Endothelial cell of umbilical vein (primary cell): ENCODE measurements at regions not wholly inside any gene's neighbourhood (a gene's known extent, or its start where the extent isn't known, plus 50 kb on each side); places are given as distances from the start of the nearest gene placed in this dataset.

ENCODE experiments used
- BruUV-seq: library from RNA; stranded (reverse); fragments of 400-500 nt; replicated peaks from 2 replicates; lab custom pipeline; 2021; lab: Mats Ljungman, UMichigan
- CTCF ChIA-PET: fragments of 300-600, 350-600 bp; sonication (Branson Sonifier 250); formaldehyde crosslinking; loops from one replicate; lab custom pipeline; 2021; ENCODE audit warnings: antibody characterized with exemption, inconsistent platforms; lab: Charles Lee
- POLR2A ChIA-PET: fragments of 300-600, 350-600 bp; sonication (Branson Sonifier 250); formaldehyde crosslinking; loops from one replicate; lab custom pipeline; 2021; ENCODE audit warnings: antibody characterized with exemption, inconsistent platforms; lab: Charles Lee
- DNase-seq: peaks from one replicate; pipeline ENCODE4 v3.0.0-alpha.2; 2011; ENCODE audit warnings: low read depth, low spot score
- FAIRE-seq: peaks from 2 replicates; lab custom pipeline; 2011; peaks lifted over from hg19 to GRCh38; lab: Jason Lieb, UNC
- H2AFZ ChIP-seq: 2 replicates; pipeline ENCODE4 v1.6.0; 2012; ENCODE audit warnings: low read depth, low read length, control low read depth, inconsistent platforms
- H3K27ac ChIP-seq: 2 replicates; pipeline ENCODE4 v1.5.1; 2011; ENCODE audit warnings: low read depth, mild to moderate bottlenecking, control low read depth, low read length, moderate library complexity; ENCODE audit not compliant: insufficient read depth
- H3K27me3 ChIP-seq, 2 experiments: 2 replicates each; pipeline versions ENCODE4 v1.6.0 to v1.6.1; 2011; ENCODE audit warnings: low read length in 2 of 2, mixed read lengths in 1 of 2; ENCODE audit not compliant: control insufficient read depth in 2 of 2, insufficient read depth in 2 of 2
- H3K36me3 ChIP-seq, 2 experiments: 2 replicates in 1 of 2; 3 replicates in 1 of 2; pipeline ENCODE4 v1.5.1; 2011; ENCODE audit warnings: low read length in 2 of 2, mild to moderate bottlenecking in 1 of 2, moderate library complexity in 1 of 2; ENCODE audit not compliant: control insufficient read depth in 2 of 2, insufficient read depth in 2 of 2; ENCODE audit errors: extremely low read depth in 1 of 2
- H3K4me1 ChIP-seq: 3 replicates; pipeline ENCODE4 v1.5.1; 2011; ENCODE audit warnings: mild to moderate bottlenecking, low read length; ENCODE audit not compliant: control insufficient read depth, insufficient read depth; ENCODE audit errors: extremely low read depth
- H3K4me2 ChIP-seq: 2 replicates; pipeline ENCODE4 v1.6.1; 2011; ENCODE audit warnings: low read length, control low read depth, mixed read lengths; ENCODE audit not compliant: insufficient read depth
- H3K4me3 ChIP-seq, 3 experiments: fragments of 200-600 bp in 1 of 3; sonication (generic), shearing (Covaris generic) in 1 of 3; replicated peaks in 1 of 3; 2 replicates each; pipeline ENCODE4 v1.5.1; 2011 to 2016; ENCODE audit warnings: control low read depth in 3 of 3, low read length in 3 of 3, mild to moderate bottlenecking in 2 of 3, inconsistent platforms in 1 of 3, low read depth in 1 of 3, moderate library complexity in 1 of 3; ENCODE audit not compliant: insufficient read depth in 1 of 3
- H3K79me2 ChIP-seq: 2 replicates; pipeline ENCODE4 v1.6.0; 2012; ENCODE audit warnings: low read length, inconsistent platforms; ENCODE audit not compliant: control insufficient read depth, insufficient read depth
- H3K9ac ChIP-seq: replicated peaks from 2 replicates; pipeline ENCODE3; 2011; ENCODE audit warnings: low read length, control low read depth; ENCODE audit not compliant: insufficient read depth; ENCODE audit errors: extremely low read depth
- H3K9me1 ChIP-seq: replicated peaks from 3 replicates; pipeline ENCODE4 v1.6.0; 2011; ENCODE audit warnings: mild to moderate bottlenecking, low read length; ENCODE audit not compliant: control insufficient read depth, insufficient read depth; ENCODE audit errors: extremely low read depth
- H3K9me3 ChIP-seq: replicated peaks from 2 replicates; pipeline ENCODE4 v1.5.1; 2012; ENCODE audit warnings: low read length, inconsistent platforms; ENCODE audit not compliant: control insufficient read depth, insufficient read depth
- H4K20me1 ChIP-seq: replicated peaks from 2 replicates; pipeline ENCODE3; 2011; ENCODE audit warnings: mild to moderate bottlenecking, low read length; ENCODE audit not compliant: control insufficient read depth, insufficient read depth; ENCODE audit errors: extremely low read depth
- EZH2 ChIP-seq: IDR thresholded peaks from 2 replicates; pipeline ENCODE4 v1.6.1; 2012; ENCODE audit warnings: borderline replicate concordance, low read depth, mild to moderate bottlenecking, moderate library complexity, low read length, inconsistent platforms; ENCODE audit not compliant: severe bottlenecking
- FOS ChIP-seq: IDR thresholded peaks from 2 replicates; pipeline ENCODE4 v1.6.1; 2011; ENCODE audit warnings: mild to moderate bottlenecking, low read length, moderate library complexity, borderline replicate concordance; ENCODE audit not compliant: insufficient read depth
- GATA2 ChIP-seq: IDR thresholded peaks from 2 replicates; pipeline ENCODE4 v1.7.0; 2011; ENCODE audit warnings: low read depth, mild to moderate bottlenecking, moderate library complexity, mixed read lengths, low read length; ENCODE audit not compliant: insufficient read length, insufficient read depth
- JUN ChIP-seq: IDR thresholded peaks from 2 replicates; pipeline ENCODE4 v1.6.1; 2011; ENCODE audit warnings: borderline replicate concordance, low read depth; ENCODE audit not compliant: insufficient read length, insufficient read depth
- MYC ChIP-seq: IDR thresholded peaks from one replicate; pipeline ENCODE4 v1.6.1; 2011; ENCODE audit warnings: mild to moderate bottlenecking, low read depth, low read length
- POLR2A ChIP-seq: IDR thresholded peaks from 2 replicates; pipeline ENCODE4 v1.6.1; 2012; ENCODE audit warnings: low read depth, mild to moderate bottlenecking, control low read depth, low read length
- POLR2AphosphoS5 ChIP-seq: IDR thresholded peaks from 2 replicates; pipeline ENCODE4 v1.6.1; 2012; ENCODE audit warnings: low read depth, mild to moderate bottlenecking, control low read depth, low read length, moderate library complexity; ENCODE audit not compliant: insufficient read depth
- dilution Hi-C: fragments of 300-500 bp; cut with MboI; formaldehyde crosslinking; loops from one replicate; pipeline ENCODE4 v1.15.0; 2019; ENCODE audit warnings: low sequenced_read_pairs; ENCODE audit not compliant: extremely low pct_ligation_motif_present
- intact Hi-C: fragments of 100-400 bp; cut with micrococcal nuclease; formaldehyde crosslinking; loops from one replicate; pipeline ENCODE4 v1.10.0; 2022
- TF ChIP-seq, protein P1 (sequence below): IDR thresholded peaks from 2 replicates; pipeline ENCODE4 v1.6.1; 2011; ENCODE audit not compliant: insufficient read depth, insufficient read length
- TF ChIP-seq, protein P2 (sequence below), 2 donors: IDR thresholded peaks; 1 replicate in 1 of 2; 2 replicates in 1 of 2; pipeline ENCODE4 v1.5.1; 2011; ENCODE audit warnings: low read length in 2 of 2, mild to moderate bottlenecking in 2 of 2, moderate library complexity in 2 of 2, control low read depth in 1 of 2, inconsistent platforms in 1 of 2, low read depth in 1 of 2; ENCODE audit not compliant: insufficient read depth in 1 of 2; ENCODE audit errors: extremely low read depth in 1 of 2

DNA sequence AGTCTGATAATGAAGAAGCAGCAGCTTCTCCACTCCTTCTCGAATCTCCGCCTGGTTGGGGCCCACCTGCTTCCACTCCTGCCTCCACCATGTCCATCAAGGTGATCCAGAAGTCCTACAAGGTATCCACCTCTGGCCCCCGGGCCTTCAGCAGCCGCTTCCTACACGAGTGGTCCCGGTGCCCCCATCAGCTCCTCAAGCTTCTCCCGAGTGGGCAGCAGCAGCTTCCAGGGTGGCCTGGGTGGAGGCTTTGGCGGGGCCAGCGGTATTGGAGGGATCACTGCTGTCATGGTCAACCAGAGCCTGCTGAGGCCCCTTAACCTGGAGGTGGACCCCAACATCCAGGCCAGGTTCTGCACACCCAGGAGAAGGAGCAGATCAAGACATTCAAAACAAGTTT lies 381.0 kb upstream of the USP15 start:
- no peaks in the 10 kb centered on the region for H3K9me3 ChIP-seq
- no peaks in the 10 kb centered on the region for H3K9me1 ChIP-seq
- H2AFZ ChIP-seq = no peak overlapping the region
- no peak overlapping the region for H3K4me2 ChIP-seq
- FAIRE-seq (no peak), DNase-seq (no peak)
- dilution Hi-C loops = no loop called here
- no peak overlapping the region for H3K27ac ChIP-seq
- H3K36me3 ChIP-seq = no peaks in the 10 kb centered on the region
- H3K4me1 ChIP-seq = no peaks in the 10 kb centered on the region
- no peak for TF ChIP-seq GATA2
- no peak for TF ChIP-seq POLR2AphosphoS5
- no peak for TF ChIP-seq POLR2A
- no peak for TF ChIP-seq JUN
- TF ChIP-seq, protein P1, sequence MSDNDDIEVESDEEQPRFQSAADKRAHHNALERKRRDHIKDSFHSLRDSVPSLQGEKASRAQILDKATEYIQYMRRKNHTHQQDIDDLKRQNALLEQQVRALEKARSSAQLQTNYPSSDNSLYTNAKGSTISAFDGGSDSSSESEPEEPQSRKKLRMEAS = no peak
- no peak for TF ChIP-seq MYC
- TF ChIP-seq, protein P2, sequence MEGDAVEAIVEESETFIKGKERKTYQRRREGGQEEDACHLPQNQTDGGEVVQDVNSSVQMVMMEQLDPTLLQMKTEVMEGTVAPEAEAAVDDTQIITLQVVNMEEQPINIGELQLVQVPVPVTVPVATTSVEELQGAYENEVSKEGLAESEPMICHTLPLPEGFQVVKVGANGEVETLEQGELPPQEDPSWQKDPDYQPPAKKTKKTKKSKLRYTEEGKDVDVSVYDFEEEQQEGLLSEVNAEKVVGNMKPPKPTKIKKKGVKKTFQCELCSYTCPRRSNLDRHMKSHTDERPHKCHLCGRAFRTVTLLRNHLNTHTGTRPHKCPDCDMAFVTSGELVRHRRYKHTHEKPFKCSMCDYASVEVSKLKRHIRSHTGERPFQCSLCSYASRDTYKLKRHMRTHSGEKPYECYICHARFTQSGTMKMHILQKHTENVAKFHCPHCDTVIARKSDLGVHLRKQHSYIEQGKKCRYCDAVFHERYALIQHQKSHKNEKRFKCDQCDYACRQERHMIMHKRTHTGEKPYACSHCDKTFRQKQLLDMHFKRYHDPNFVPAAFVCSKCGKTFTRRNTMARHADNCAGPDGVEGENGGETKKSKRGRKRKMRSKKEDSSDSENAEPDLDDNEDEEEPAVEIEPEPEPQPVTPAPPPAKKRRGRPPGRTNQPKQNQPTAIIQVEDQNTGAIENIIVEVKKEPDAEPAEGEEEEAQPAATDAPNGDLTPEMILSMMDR (IDR thresholded peaks at IDR 0.05; ENCODE audit: extremely low read depth in 1 of 2, insufficient read depth in 1 of 2, low read depth in 1 of 2, low read length in 2 of 2) = no peak
- TF ChIP-seq FOS = no peak
- no peak for TF ChIP-seq EZH2
- no peaks in the 10 kb centered on the region for H3K27me3 ChIP-seq
- ChIA-PET CTCF (no interaction called here), POLR2A (no interaction called here)
- H3K79me2 ChIP-seq = no peaks in the 10 kb centered on the region
- no TSS peak for BruUV-seq
- H3K9ac ChIP-seq = no peak overlapping the region
- no peak overlapping the region for H3K4me3 ChIP-seq
- intact Hi-C loops = no loop called here
- no peaks in the 10 kb centered on the region for H4K20me1 ChIP-seq
